ENCODE measurements at regions not wholly inside any gene's neighbourhood (a gene's known extent, or its start where the extent isn't known, plus 50 kb on each side); places are given as distances from the start of the nearest gene placed in this dataset.

DNA sequence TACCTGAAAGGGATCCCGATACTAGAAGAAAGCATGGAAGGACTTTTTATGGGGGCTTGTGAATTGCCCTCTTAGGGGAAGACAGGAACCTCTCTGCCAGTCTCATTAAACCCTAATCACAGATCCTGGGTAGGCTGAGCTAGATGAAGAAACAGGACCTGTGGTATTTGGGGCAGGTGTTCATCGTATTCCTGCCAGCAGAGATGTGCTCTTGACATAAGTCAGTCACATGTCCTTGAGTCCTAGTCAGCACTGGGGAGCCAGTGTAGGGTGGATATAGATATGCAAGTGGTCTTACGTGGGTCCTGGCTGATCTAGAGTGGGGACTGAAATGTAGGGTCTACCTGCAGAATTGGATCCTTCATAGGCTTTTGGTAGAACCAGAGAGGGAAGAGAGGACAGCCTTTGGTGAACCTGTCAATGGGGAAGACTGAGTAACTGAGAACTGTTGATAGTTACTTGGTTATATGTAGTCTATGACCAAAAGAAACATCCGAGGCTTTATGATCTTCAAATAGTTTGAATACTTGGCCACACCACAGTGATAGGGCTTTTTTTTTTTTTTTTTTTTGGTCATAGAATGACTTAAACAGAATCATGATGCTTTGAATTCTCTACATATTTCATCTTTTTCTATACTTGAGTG lies 63.5 kb upstream of the WDR1 start:
- DNase-seq (ENCODE audit: low read depth), result no peak

DNA sequence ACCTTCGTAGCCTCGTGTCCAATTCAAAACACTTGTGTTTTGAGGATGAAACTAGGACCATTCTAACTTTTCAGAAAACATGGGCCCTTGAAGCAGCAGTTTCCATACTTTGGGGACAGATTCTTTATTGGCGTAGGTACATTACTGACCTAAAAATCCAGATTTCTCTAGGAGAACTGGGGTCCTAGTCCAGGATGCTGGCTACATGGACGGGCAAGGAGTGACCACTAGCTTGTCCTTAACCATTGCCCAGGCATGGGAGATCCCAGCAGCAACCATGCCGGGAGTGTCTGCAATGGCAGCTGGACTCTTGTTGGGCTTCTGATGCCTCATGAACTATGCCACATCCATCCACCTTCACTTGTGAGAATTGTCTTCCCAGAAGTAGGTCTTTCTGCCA lies 62.2 kb upstream of the WDR1 start:
- no peak for DNase-seq (ENCODE audit: low read depth)

DNA sequence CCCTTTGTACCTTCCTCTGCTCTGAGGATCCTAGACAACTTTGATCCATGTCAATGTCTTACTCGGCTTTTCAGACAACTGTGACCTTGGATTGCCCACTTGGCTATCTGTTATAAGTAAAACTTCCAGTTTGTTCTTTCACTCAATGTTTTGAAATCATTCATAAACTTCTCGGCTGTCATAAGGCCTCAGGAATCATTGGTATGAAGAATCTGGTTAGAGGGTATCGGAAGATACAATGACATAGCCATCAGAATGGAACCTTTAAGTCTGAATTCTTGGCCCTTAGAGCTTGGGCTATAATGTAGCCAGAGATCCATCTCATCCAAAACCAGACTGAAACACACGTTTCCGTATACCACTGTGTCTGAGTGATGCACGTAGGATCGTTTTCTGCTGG lies 59.0 kb upstream of the WDR1 start:
- no peak for DNase-seq (ENCODE audit: low read depth)

DNA sequence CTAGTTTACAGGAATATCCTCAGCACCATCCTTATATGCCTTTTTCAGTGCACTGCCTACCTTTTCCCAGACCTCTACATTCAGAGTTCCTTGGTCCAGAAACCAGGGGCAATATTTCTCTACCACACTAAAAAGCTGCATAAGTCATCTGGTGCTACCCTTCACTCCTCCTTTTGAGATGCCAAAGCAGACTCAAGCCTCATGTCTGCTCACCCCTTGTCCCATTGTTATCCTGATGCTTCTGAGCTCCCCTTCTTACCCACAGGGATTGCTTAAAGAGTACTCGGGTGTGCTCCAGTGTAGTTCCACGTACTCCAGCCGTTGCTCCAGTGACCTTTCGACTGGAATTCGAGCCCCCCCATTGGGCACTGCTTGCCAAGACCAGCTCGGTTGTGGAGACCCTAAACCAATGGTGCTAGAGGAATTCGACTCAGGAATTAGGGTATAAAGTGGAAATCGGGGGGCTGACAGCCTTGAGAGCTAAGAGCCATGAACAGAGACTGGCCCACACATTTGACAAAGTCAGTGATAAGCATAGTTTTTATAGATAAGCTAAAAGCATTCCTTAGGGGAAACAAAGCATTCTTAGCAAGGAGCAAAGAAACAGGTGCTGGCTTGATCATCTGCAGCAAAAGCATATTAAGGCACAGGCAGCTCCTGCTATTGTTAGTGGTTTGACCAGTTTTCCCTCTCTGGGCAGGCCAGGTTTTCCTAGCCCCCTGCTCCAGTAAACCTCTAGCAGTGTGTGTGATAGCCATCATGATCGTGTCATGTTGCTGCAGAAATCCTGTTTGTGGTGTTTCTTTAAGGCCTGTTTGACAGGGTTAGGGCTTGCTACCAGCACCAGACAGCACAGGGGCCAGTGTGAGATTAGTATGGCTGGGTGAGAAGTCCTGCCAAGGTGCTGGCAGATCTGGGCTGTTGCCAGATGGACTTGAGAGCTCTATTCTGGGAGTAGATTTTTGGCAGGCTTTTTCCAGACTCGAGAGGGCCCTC lies 57.5 kb upstream of the WDR1 start:
- no peak for DNase-seq (ENCODE audit: low read depth)

- peak; percentile 14 for DNase-seq (ENCODE audit: low read depth)
Observed at GRCh38 chr4:10173037-10173753, 56.6 kb upstream of the WDR1 start.

GRCh38 chr4:10172278-10172921 lies 55.8 kb upstream of the WDR1 start:
- DNase-seq (ENCODE audit: low read depth), result no peak

DNA sequence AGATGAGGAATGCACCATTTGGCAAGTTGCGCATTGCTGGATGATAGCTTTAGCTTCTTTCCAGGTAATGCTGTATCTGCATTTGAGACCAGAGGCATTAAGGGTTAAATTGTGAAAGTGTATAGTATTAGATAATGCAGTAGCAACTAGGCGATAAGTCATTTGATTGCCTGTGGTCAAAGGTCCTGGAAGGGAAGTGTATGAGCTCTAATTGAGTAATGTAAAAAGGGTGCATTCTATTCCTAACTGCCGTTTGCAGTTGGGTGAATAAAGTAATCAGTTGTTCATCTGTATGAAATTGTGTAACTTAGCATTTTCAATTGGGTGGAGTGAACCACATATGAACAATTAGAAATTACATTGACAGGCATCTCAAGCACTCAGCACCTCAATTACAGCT lies 54.5 kb upstream of the WDR1 start:
- DNase-seq (ENCODE audit: low read depth), result no peak

DNA sequence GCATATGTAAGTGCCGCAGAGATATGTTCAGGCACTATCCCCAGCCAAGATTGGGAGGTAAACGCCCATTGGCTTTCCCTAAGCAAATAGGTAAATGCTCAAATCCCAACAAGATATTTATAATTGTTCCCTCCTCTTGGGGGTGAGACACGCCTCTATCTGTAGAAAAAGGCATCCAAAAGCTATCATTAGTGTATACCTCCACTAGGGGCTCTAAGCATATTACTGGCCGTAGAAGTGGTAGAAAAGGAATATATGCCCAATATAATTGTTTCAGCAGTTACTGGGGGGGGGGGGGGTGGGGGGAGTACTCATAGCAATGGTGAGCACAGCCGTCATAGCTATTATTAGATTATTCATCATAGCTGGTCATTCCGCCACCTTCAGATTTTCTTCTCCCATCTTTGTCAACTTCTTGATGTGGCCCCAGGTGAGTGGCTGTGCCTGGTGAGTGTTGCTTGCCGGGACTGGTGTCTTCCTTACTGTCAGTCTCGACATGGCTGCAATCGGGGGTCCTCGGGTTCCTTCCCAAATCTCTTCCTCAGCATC lies 53.3 kb upstream of the WDR1 start:
- DNase-seq (ENCODE audit: low read depth), result no peak

GRCh38 chr4:10168151-10168550 lies 51.6 kb upstream of the WDR1 start:
- no peak for DNase-seq (ENCODE audit: low read depth)

- DNase-seq (ENCODE audit: low read depth), result no peak
Observed at GRCh38 chr4:10167201-10167600, 50.6 kb upstream of the WDR1 start.

Data from LHCN-M2 (cell line).